ENCODE measurements at regions not wholly inside any gene's neighbourhood (a gene's known extent, or its start where the extent isn't known, plus 50 kb on each side); places are given as distances from the start of the nearest gene placed in this dataset.
"Not testable (repeated sequence)": the region's sequence is repeated elsewhere in the genome, so short reads cannot be mapped to it uniquely, and the experiment has no call there.

DNA sequence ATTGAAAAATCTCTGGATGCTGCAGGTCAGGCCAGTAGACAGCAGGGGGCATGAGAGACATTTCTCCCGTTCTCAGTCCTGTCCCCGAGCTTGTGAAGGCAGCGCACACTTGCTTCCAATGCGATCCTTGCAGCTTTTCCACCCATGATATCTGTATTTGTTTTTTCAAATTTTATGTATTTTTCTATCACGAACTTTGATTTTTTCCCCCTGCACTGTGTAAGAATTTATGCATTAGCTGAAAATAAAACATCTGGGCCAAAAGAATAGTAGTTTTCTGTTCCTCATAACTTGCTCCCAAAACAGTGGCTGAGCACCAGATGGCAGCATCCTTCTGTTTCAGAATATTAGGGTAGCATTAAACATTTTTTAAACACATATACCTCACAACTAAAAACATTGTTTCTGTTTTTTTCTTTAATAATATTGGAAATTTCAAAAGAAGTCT lies 90.9 kb upstream of the PABPC3 start:
- peak; percentile 21 to 24 for DNase-seq (ENCODE audit: low spot score in 2 of 2)
- peak overlapping the region; percentile 9; the same call in 1 of the 2 replicates for H3K4me3 ChIP-seq
- in situ Hi-C loops (cut with MboI; ENCODE audit: low sequenced_read_pairs) = loop anchor here (10.0 kb wide), 1 partner anchor 110 kb away; no protein-coding TSS in a partner anchor
- H3K4me1 ChIP-seq; H3K27me3 ChIP-seq (ENCODE audit: low read depth); H3K36me3 ChIP-seq (replicated peaks); H3K9me3 ChIP-seq: not testable (repeated sequence)

DNA sequence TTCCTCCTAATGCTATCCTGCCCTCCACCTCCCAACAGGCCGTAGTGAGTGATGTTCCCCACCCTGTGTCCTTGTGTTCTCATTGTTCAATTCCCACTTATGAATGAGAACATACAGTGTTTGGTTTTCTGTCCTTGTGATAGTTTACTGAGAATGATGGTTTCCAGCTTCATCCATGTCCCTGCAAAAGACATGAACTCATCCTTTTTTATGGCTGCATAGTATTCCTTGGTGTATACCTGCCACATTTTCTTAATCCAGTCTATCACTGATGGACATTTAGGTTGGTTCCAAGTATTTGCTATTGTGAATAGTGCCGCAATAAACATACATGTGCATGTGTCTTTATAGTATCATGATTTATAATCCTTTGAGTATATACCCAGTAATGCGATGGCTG lies 88.5 kb upstream of the PABPC3 start:
- not testable (repeated sequence) for H3K4me1 ChIP-seq; H3K36me3 ChIP-seq (replicated peaks); H3K4me3 ChIP-seq; H3K9me3 ChIP-seq; DNase-seq (ENCODE audit: low spot score in 2 of 2); H3K27me3 ChIP-seq (ENCODE audit: low read depth)
- in situ Hi-C loops (cut with MboI; ENCODE audit: low sequenced_read_pairs) = loop anchor here (10.0 kb wide), 1 partner anchor 107 kb away; no protein-coding TSS in a partner anchor

DNA sequence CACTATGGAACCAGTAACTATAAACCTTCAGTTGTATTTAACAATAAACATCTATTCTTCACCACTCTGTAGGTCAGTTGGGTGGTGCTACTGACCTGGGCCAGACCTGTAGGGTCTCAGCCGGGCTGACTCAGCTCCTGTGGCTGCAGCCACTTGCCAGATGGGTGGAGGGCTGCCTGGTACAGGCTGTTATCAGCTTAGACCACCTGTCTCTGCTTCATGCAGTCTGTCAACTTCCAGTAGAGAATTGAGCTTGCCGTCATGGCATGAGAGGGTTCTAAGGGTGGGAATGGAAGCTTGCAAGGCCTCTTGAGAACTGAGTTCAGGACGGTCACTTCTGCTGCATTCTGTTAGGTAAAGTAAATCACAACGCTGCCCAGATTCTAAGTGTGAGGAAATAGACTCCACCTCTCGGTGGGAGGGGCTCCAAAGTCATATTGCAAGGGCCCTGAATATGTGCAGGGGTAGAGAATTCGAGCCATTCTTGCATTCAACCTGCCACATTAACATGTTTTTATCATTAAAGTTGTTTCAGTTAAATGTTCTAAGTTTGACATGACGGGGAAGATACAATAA lies 81.5 kb upstream of the PABPC3 start:
- H3K27me3 ChIP-seq (ENCODE audit: low read depth); H3K4me3 ChIP-seq; in situ Hi-C loops (cut with MboI; ENCODE audit: low sequenced_read_pairs); DNase-seq (ENCODE audit: low spot score in 2 of 2); H3K36me3 ChIP-seq (replicated peaks); H3K4me1 ChIP-seq; H3K9me3 ChIP-seq: not testable (repeated sequence)

DNA sequence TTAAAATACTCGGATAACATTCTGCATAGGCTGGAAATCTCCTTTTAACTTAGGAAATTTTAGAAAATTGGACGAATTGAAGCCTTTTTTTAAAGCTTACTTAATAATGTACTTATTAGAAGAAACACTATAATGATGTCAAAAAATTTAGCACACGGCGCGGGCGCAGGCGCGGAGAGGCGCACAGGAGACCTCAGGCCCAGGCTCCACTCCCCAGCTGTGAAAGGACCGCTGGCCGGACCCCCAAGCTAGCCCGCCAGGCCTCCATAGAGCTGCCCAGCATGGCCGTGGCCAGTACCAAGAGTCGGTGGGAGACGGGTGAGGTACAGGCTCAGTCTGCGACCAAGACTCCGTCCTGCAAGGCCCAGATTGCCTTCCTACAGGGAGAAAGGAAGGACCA lies 78.8 kb upstream of the PABPC3 start:
- H3K27me3 ChIP-seq (ENCODE audit: low read depth); DNase-seq (ENCODE audit: low spot score in 2 of 2); H3K9me3 ChIP-seq; H3K4me3 ChIP-seq; in situ Hi-C loops (cut with MboI; ENCODE audit: low sequenced_read_pairs); H3K36me3 ChIP-seq (replicated peaks); H3K4me1 ChIP-seq: not testable (repeated sequence)

DNA sequence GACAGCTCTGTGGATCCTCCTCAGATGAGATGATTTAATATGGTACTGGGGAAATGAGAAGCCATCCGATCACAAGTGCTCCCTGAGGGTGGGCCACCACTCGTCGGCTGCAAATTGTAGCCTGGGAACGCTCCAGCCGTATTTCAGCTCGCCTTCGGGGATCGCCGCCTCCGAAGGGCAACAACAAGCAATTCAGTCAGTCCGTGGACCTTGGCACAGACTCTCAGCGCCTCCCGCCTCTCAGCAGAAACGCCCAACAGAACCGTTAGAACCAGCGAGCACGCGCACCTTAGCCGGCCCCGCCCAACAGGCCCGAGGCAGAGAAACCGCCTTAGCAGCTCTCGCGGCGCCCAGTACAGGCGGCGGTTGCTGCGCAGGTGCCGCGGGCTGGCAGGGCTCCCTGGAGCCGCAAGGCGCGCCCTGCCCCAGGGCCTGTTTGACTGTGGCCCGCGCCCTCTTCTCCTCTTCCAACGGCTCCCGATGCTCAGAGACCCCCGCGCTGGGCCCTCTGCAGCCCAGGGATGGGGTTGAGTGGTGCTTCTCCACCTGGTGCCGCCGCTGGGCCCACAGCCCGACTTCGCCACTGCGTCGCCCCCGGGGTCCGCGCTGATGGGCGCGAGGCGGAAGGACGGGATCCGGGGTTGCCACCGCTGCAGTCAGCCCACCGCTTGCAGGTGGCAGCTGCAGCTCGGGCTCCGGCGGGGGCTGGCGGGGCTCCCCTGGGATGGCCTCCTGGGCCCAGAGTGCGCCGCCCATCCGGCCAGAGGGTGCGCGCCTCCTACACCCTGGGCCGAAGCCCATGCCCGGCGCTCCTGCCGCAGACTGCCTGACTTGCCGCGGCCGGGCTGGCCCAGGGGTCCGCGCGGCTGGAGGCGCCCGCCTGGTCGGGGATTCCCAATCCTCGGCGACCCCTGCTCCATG lies 77.9 kb upstream of the PABPC3 start:
- DNase-seq (ENCODE audit: low spot score in 2 of 2) = peak; percentile 21 to 68
- H3K4me1 ChIP-seq; H3K36me3 ChIP-seq (replicated peaks); in situ Hi-C loops (cut with MboI; ENCODE audit: low sequenced_read_pairs); H3K9me3 ChIP-seq; H3K27me3 ChIP-seq (ENCODE audit: low read depth): not testable (repeated sequence)
- peak overlapping the region; percentile 20 for H3K4me3 ChIP-seq

DNA sequence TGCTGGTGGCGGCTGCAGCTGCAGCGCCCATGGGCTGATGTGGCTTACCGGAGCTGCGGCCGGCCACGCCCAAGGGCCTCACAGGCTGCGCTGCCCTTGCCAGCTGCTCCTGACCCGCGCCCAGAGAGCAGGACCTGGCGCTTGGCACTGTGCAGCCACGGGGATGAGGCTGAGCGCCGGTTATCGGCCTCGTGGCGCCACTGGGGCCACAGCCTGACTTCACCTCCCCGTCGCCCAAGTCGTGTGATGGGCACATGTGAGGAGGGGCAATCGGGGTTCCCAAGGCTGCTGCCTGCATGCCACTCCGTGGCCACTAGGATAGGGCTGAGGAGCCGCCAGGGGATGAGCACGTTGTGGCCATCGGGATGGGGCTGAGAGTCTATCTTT lies 77.2 kb upstream of the PABPC3 start:
- Histone ChIP-seq H3K4me1 (peaks cover 4% of the 10 kb centered on the region; the same call in 1 of the 2 replicates), H3K36me3 (replicated peaks) (no peaks in the 10 kb centered on the region), H3K4me3 (no peak overlapping the region), H3K27me3 (ENCODE audit: low read depth) (no peaks in the 10 kb centered on the region), H3K9me3 (no peaks in the 10 kb centered on the region)
- in situ Hi-C loops (cut with MboI; ENCODE audit: low sequenced_read_pairs) = no loop called here
- DNase-seq (ENCODE audit: low spot score in 2 of 2) = no peak

DNA sequence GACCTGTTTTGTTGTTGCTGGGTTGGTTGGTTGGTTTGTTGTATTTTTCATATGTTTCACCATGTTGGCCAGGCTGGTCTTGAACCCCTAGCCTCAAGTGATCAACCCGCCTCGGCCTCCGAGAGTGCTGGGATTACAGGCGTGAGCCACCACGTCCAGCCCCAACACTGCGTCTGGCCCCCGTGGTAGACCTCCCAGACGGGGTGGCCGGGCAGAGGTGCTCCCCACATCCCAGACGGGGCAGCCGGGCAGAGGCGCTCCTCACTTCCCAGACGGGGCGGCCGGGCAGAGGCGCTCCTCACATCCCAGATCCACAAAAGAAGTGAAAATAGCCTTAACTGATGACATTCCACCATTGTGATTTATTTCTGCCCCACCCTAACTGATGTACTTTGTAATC lies 76.2 kb upstream of the PABPC3 start:
- H3K9me3 ChIP-seq; H3K4me3 ChIP-seq; H3K36me3 ChIP-seq (replicated peaks); in situ Hi-C loops (cut with MboI; ENCODE audit: low sequenced_read_pairs); H3K27me3 ChIP-seq (ENCODE audit: low read depth); H3K4me1 ChIP-seq; DNase-seq (ENCODE audit: low spot score in 2 of 2): not testable (repeated sequence)

DNA sequence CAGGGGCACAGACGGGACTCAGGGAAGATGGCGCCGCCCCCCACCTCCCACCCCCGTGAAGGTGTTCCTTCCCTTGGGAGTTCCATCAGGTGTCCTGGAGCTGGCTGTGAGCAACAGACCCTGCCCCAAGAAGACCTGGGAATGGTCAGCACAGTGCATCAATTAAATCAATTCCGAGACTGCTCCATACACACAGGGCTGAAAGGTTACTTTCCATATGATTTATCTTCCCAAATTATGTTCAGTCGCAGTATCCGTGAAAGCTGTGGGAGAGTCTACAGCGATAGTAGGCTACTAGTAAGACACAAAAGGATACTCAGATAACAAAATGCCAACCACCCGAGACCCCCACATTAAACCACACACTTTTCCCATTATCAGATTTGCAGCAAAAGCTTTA lies 71.8 kb upstream of the PABPC3 start:
- no peaks in the 10 kb centered on the region for H3K9me3 ChIP-seq
- DNase-seq (ENCODE audit: low spot score in 2 of 2) = no peak
- H3K27me3 ChIP-seq (ENCODE audit: low read depth) = no peaks in the 10 kb centered on the region
- in situ Hi-C loops (cut with MboI; ENCODE audit: low sequenced_read_pairs) = no loop called here
- H3K36me3 ChIP-seq (replicated peaks) = no peaks in the 10 kb centered on the region
- H3K4me3 ChIP-seq = no peak overlapping the region
- H3K4me1 ChIP-seq = no peaks in the 10 kb centered on the region

DNA sequence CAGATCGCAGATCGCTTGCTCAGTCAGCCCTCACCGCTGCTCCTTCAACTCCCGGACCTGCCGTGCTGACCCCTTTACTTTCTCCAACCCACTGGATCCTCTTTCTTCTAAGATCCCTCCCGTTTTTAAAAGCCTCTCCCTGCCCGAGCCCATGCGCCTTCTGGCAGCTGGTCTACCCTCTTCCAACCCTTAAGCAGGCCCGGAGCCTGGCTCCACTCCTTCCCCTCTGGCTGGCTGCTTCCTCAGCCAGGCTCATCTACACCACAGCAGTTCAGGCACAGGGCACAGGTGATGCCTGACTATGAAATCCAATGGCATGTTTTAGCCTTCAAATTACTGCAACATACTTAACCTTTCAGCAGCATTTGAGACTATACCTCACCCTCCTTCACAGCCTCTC lies 63.8 kb upstream of the PABPC3 start:
- Histone ChIP-seq H3K9me3 (no peaks in the 10 kb centered on the region), H3K36me3 (replicated peaks) (no peaks in the 10 kb centered on the region), H3K27me3 (ENCODE audit: low read depth) (no peaks in the 10 kb centered on the region), H3K4me3 (no peak overlapping the region), H3K4me1 (peaks cover 3% of the 10 kb centered on the region)
- DNase-seq (ENCODE audit: low spot score in 2 of 2) = no peak
- in situ Hi-C loops (cut with MboI; ENCODE audit: low sequenced_read_pairs) = no loop called here

DNA sequence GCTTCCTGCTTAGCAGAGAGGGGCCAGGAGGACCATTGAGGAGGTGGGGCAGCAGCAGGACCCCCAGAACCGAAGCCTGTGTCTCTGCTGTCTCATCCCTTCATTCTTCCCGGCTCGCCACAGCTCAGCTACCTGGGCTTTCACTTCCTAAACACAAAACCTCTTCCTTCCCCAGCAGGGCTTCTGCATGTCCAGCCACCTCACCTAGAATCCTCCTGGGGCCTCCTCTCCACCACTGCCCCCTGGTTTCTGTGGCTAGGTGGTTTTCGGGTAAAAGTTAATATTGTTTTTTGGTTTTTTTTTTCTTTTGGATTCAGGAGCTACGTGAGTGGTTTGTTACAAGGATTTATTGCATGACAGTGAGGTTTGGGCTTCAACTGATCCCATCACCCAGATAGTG lies 61.8 kb upstream of the PABPC3 start:
- in situ Hi-C loops (cut with MboI; ENCODE audit: low sequenced_read_pairs) = no loop called here
- Histone ChIP-seq H3K9me3 (no peaks in the 10 kb centered on the region), H3K36me3 (replicated peaks) (no peaks in the 10 kb centered on the region), H3K4me3 (no peak overlapping the region), H3K4me1 (peaks cover 3% of the 10 kb centered on the region), H3K27me3 (ENCODE audit: low read depth) (no peaks in the 10 kb centered on the region)
- no peak for DNase-seq (ENCODE audit: low spot score in 2 of 2)

DNA sequence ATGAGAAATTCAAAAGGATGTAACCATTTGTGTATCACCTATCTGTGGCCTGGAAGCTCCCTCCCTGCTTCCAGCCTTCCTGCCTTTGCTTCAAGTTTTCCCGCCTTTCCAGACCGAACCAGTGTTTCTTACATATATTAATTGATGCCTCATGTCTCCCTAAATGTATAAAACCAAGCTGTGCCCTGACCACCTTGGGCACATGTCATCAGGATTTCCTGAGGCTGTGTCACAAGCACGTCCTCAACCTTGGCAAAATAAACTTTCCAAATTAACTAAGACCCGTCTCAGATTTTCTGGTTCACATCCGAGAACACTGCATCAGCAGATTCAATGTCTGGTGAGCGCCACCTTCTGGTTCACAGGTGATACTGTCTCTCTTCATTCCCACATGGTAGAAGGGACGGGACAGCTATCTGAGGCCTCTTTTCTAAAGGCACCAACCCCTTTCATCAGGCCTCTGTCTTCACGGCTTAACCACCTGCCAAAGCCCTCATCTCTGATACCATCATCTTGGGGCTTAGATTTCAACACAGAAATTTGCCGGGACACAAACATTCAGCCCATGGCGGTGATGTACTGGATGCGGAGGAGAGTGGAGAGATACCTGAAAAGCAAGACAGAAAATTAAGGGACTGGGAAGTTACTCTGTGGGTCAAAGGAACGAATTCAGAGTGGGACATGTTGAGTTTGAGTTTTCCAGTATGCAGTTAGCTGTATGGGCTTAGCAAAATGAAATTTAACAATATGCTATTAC lies 58.7 kb upstream of the PABPC3 start:
- no peaks in the 10 kb centered on the region for H3K36me3 ChIP-seq (replicated peaks)
- no peaks in the 10 kb centered on the region for H3K4me1 ChIP-seq
- no peaks in the 10 kb centered on the region; the same call in 1 of the 2 replicates for H3K27me3 ChIP-seq (ENCODE audit: low read depth)
- H3K9me3 ChIP-seq = no peaks in the 10 kb centered on the region
- in situ Hi-C loops (cut with MboI; ENCODE audit: low sequenced_read_pairs) = no loop called here
- no peak overlapping the region for H3K4me3 ChIP-seq
- DNase-seq (ENCODE audit: low spot score in 2 of 2) = peak; percentile 76 to 77

DNA sequence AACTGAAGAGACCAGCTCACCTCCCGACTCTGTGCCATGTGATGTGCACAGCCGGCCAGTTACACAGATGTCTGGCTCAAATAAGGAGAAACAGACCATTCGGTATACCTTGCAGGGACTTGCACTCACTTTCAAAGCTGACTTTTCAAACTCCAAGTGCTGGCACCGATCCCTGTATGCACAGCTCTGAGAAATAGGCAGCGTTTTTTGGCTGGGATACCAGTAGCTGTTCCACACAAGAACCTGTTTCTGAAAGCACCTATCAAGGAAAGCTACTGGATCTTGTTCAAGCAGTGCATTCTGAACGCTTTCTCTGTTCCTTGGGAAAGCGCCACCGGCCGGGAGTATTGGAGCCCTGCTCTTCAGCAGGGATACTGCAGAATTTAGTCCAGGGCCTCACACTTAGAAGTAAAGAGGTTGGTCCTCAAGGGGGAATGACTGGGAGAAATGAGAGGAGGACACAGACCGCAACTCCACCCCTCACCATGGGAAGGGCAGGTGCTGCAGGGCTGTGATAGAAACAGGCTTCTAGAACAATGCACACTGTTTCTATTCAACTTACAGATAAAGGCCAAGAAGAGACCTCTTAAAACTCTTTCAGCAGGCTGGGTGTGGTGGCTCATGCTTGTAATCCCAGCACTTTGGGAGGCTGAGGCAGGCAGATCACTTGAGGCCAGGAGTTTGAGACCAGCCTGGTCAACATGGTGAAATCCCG lies 53.6 kb upstream of the PABPC3 start:
- in situ Hi-C loops (cut with MboI; ENCODE audit: low sequenced_read_pairs) = no loop called here
- DNase-seq (ENCODE audit: low spot score in 2 of 2) = no peak
- H3K36me3 ChIP-seq (replicated peaks) = no peaks in the 10 kb centered on the region
- no peaks in the 10 kb centered on the region for H3K9me3 ChIP-seq
- no peaks in the 10 kb centered on the region for H3K4me1 ChIP-seq
- peaks cover 4% of the 10 kb centered on the region; the same call in 1 of the 2 replicates for H3K27me3 ChIP-seq (ENCODE audit: low read depth)
- H3K4me3 ChIP-seq = no peak overlapping the region

DNA sequence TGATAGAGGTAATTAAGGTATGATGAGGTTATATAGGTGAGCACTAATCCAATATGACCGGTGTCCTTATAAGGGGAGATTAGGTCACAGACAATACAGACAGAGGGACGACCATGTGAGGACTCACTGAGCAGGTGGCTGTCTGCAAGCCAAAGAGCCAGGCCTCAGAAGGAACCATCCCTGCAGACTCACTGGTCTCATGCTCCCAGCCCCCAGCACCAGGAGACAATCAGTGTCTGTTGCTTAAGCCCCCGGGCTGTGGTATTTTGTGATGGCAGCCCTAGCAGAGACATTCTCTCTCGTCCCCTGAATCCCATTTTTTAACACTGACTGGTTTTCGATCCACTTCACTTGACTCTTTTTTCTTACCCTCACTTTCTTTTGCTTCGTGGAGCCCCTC lies 51.9 kb upstream of the PABPC3 start:
- in situ Hi-C loops (cut with MboI; ENCODE audit: low sequenced_read_pairs) = no loop called here
- no peak for DNase-seq (ENCODE audit: low spot score in 2 of 2)
- no peaks in the 10 kb centered on the region for H3K9me3 ChIP-seq
- no peaks in the 10 kb centered on the region for H3K4me1 ChIP-seq
- H3K36me3 ChIP-seq (replicated peaks) = no peaks in the 10 kb centered on the region
- H3K4me3 ChIP-seq = no peak overlapping the region
- peaks cover 4% of the 10 kb centered on the region; the same call in 1 of the 2 replicates for H3K27me3 ChIP-seq (ENCODE audit: low read depth)

All from HAP-1 (cell line).